DMS79 treated with DMSO at 0.1 percent for 48 hours (cell line): ENCODE measurements at regions not wholly inside any gene's neighbourhood (a gene's known extent, or its start where the extent isn't known, plus 50 kb on each side); places are given as distances from the start of the nearest gene placed in this dataset.

Source experiments
- DNase-seq: peaks from one replicate; lab custom pipeline; 2025; lab: John Stamatoyannopoulos, UW

- DNase-seq = no peak
Observed at GRCh38 chr5:68538814-68539420, 323.4 kb downstream of the PIK3R1 start.

GRCh38 chr5:68540798-68541590 lies 325.4 kb downstream of the PIK3R1 start:
- no peak for DNase-seq

DNA sequence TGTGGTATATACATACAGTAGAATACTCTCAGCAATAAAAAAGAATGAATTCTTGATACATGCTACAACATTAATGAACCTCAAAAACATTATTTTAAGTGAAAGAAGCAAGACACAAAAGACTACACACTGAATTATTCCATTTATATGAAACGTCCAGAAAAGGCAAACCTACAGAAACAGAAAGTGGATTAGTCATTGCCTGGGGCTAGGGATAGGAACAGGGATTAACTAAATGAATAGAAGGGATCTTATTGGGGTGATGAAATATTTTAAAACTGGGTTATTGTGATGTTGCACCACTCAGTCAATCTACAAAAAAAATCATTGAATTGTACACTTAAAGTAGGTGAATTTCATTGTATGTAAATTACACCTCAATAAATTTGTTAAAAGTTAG lies 326.7 kb downstream of the PIK3R1 start:
- no peak for DNase-seq

DNA sequence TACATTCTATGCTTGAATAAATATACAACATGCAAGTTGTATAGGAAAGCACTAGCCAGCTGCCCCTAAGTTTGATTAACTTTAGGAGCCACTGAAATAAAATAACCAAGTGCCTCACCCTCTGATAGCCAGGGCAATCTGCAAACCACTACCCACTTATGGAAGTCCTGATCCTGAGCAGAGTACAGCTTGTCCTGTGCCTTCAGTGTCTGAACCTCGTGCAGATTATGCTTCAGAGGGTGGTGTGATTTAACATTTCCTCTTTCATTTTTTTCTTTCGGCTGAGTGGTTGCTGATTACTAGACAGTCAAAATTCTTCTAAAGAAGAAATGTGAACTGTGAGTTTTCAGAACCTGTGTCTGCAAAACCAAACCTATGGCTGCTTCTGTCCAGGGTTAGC lies 327.7 kb downstream of the PIK3R1 start:
- DNase-seq = no peak

DNA sequence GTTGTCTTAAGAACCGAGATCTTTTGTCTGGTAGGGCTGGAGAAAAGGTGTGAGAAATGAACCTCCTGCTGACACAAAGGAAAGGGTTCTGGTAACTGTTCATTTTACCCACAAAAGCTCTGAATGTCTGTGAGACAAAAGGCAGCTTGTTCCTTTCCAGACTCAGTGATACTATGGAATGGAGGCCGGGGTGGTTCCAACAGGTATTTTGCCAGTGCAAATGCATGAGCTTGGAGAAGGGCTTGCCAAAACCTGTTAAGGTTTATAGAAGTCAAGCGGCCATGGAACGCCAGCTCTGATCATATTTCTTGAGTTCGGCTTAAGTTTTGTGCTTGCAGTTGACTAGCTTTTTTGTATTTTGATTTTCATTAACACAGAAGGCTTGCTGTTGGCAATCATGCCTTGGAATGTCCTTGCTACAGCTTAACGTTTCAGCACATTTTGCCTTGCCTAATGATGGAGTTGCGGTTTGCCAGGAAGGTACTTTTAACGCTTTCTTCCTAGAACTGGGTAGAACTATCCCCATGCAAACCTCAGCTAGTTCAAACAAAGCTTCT lies 328.6 kb downstream of the PIK3R1 start:
- DNase-seq = no peak

DNA sequence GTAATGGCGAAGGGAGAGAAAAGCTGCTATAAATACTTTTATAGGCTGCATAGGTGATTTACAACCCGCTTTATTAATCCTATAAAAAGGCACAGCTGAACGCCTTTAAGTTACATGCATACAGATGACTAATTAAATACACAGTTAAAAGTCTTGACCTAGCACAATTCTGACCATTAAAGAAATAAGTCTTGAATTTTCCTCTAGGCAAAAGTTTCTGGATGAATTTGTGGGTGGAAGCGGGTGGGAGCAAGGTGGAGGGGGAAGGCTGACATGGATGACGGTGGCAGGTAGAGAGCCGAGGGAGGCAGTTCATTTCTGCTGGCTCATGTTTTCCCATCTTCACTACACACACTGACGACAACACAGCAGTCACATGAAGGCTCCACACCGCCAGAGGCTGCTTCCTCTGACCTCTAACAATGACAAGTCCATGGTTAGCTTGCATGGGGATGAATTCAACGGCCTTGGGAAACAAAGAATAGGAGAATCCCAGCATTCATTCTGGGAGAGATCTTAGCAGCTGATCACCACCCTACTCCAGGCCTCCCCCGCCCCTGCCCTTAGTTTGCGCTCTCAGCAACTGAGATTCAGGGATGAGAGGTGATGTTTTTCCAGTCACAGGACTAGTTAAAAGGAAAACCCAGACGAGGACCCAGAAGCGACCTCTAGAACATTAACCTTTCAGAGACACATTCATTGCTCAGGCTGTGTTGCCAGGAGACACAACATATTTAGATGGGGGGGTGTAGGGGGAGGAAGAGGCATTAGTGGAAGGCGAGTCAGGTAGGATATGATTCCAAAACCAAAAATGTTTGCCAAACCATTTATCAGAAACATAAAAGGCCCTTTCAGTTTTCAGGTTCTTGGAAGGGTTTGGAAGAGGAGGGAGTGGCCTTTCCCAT lies 329.3 kb downstream of the PIK3R1 start:
- no peak for DNase-seq

- DNase-seq = no peak
Observed at GRCh38 chr5:68545636-68546295, 330.2 kb downstream of the PIK3R1 start.

GRCh38 chr5:68547056-68547455 lies 331.5 kb downstream of the PIK3R1 start:
- DNase-seq = no peak

GRCh38 chr5:68547622-68548021 lies 332.1 kb downstream of the PIK3R1 start:
- DNase-seq = no peak

DNA sequence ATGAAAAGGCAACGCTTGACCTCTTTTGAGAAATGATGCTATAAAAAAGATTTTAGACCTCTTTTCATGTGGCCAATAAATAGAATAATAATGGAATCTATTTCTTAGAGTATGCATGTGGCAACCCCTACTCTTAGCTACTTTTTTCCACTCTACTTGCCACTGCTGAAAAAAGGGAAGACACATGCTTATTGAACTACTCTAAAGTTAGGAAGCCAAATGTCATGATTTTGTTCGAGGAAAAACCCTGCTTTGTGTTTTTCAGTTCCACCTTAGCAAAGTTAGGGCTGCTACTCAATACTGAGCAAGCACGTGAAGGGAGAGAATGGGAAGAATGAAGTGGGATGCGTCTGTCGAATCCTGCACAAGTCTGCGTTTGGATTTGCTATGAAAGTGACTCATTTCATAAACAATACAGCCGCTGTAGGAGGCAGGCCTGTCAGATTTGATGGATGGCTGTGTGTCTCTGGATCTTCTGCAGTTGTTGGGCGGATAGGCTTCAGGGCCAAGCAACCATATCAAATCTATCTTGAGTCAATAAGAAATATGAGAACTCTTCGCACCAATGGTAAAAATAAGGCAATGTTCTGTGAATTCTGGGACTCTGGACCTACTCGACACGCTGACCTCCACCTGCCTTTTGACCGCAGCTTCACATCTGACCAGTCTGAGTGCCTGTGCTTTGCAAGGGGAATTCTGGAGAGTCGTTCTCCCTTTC lies 333.6 kb downstream of the PIK3R1 start:
- DNase-seq = no peak

DNA sequence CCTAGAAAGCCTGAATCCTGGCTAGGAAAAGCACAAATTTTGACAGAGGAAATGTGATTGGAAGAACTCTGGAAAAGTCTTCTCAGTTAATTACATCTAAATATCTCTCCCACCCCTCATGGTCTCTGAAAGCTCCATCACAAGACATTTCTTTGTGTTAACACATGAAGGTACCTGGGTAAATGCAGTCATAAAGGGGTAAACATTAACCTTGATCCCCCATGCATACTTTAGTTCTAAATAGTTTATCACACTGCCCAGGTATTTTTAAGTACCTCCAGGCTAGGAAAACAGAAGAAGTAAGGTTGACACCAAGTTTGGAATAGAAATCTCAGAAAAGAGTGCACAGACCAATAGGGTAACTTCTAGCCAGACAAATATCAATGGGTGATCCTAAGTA lies 334.5 kb downstream of the PIK3R1 start:
- DNase-seq = no peak

- no peak for DNase-seq
Observed at GRCh38 chr5:68551436-68551835, 335.9 kb downstream of the PIK3R1 start.

- DNase-seq = no peak
Observed at GRCh38 chr5:68554571-68555279, 339.2 kb downstream of the PIK3R1 start.

- DNase-seq = no peak
Observed at GRCh38 chr5:68555907-68556681, 340.5 kb downstream of the PIK3R1 start.

GRCh38 chr5:68557162-68557936 lies 341.8 kb downstream of the PIK3R1 start:
- no peak for DNase-seq

- DNase-seq = peak; percentile 3
Observed at GRCh38 chr5:68562308-68562707, 346.8 kb downstream of the PIK3R1 start.

- no peak for DNase-seq
Observed at GRCh38 chr5:68565427-68565826, 349.9 kb downstream of the PIK3R1 start.

DNA sequence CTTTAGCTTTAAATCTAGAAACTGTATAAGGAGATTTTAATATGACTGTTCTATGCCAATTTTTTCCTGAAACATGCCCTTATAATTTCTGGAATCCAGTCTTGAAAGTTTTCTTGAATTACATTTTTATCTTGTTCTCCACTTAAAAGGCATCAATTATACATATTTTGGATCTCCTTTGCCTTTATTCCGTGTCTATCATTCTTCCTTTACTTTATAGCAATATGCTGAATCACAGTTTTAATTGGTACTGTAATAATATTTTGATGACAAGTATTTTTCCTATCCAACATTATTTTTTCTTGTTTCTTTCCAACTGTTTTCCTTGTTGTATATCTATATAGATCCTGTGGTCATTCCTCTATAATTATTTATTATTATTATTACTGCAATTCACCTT lies 361.2 kb downstream of the PIK3R1 start:
- no peak for DNase-seq

GRCh38 chr5:68582284-68582683 lies 366.7 kb downstream of the PIK3R1 start:
- no peak for DNase-seq
